ENCODE measurements at regions not wholly inside any gene's neighbourhood (a gene's known extent, or its start where the extent isn't known, plus 50 kb on each side); places are given as distances from the start of the nearest gene placed in this dataset.

DNA sequence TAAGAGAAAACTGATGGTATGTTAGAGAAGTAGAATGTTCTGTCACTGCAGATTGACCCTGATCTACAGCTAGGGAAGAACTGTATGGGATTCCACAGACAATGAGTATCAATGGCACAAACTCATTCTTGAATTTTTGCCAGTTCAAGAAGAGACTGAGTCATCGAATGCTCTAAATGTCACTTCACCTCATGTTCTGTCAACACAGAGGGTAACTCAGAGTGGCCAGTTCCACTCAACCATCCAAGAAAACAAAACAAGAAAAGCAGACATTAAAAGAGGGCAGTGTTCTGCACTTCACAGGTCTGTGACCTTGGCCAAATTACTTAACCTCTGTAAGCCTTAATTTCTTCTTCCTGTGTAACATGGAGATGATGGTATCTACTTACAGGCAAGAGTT lies 132.2 kb upstream of the HMHB1 start:
- no peaks in the 10 kb centered on the region for H3K9me3 ChIP-seq
- no peaks in the 10 kb centered on the region for H3K36me3 ChIP-seq (ENCODE audit: low read depth)
- no peak for DNase-seq
- H3K4me1 ChIP-seq (ENCODE audit: low read depth) = no peaks in the 10 kb centered on the region
- intact Hi-C loops (cut with DNase I, micrococcal nuclease) = loop anchor here in 1 of 2 donors (10.0 kb wide), 1 partner anchor 665 kb away; no protein-coding TSS in a partner anchor
- H3K4me3 ChIP-seq = no peak overlapping the region
- no peak for ATAC-seq
- no peak for TF ChIP-seq CTCF (IDR thresholded peaks at IDR 0.05)

DNA sequence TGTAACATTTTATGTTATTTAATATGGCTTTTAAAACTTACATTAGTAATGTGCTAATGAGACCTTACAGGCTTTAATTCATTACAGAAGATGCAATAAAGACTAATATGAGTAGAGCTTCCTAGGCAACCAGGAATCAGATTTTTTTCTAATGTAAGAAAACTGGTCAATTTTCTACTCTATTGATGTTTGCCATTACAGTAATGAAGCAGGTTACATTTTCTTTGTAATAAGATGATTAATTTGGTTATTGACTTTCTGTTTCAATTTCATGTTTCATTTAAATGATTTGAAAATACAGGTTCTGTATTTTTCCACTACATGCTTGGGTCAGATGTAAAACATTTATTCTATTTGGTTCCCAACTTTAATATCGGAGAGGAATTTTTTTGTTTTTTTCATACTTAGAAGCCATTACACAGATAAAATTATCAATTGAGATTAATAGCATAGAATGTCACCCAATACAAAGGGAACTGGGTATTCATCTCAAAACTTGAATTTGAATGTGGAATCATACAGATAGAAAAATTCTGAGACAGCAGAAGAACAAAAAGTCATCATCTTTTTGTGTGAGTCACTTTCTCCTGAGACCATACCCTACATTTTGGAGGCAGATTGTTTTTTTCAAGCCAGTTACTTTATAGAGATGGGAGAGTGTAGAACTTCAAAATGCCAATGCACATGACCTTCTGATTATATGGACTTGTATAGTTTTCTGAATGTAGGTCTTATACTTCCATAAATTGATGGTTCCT lies 133.6 kb upstream of the HMHB1 start:
- no peak for ATAC-seq

DNA sequence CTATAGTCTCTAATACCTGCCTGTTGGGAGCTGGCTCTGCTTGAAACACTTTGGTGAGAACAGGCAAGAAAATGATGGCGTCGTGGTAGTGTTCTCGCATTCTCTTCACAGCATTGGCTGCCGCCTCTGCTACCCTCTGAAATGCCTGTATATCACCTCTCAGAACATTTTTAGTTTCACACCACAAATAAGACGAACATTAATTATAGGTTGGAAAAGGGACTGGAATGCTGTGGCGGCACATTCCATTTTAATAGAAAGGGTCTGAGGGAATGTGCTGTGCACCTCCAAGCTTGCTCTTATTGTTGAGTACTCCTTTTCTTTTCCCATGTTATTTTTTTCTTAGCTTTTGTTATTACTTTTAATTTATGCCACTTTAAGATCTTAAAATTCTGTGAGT lies 134.6 kb upstream of the HMHB1 start:
- TF ChIP-seq CTCF (IDR thresholded peaks at IDR 0.05) = no peak
- DNase-seq = no peak

More for the DNA sequence above, 133.6 kb upstream of the HMHB1 start:
- no peak overlapping the region for H3K4me3 ChIP-seq
- H3K4me1 ChIP-seq (ENCODE audit: low read depth) = no peaks in the 10 kb centered on the region
- intact Hi-C loops (cut with DNase I, micrococcal nuclease) = no loop called here
- no peaks in the 10 kb centered on the region for H3K9me3 ChIP-seq
- DNase-seq = no peak
- TF ChIP-seq CTCF (IDR thresholded peaks at IDR 0.05) = no peak
- no peaks in the 10 kb centered on the region for H3K36me3 ChIP-seq (ENCODE audit: low read depth)

DNA sequence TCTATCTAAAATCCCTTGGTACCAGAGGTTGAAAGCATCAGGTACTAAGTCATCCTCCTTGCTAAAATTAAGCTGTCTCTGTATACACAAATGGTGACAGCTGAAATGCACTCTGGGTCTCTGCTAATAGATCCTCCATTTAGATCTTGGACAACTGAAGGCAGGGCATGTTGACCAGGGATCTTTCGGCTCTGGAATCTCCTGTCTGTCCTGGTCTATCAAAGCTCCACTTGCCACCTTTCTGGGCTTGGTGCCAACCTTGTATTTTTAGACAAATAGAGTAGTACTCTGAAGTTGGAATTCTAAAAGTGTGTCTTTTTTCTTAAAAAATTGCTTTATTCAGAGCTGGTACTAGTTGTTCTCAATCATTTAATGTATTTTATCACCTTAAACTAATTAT lies 135.2 kb upstream of the HMHB1 start:
- no peak for ATAC-seq
- intact Hi-C loops (cut with DNase I, micrococcal nuclease) = no loop called here

More for the DNA sequence above, 134.6 kb upstream of the HMHB1 start:
- Histone ChIP-seq H3K4me3 (no peak overlapping the region), H3K9me3 (no peaks in the 10 kb centered on the region), H3K36me3 (ENCODE audit: low read depth) (no peaks in the 10 kb centered on the region), H3K4me1 (ENCODE audit: low read depth) (no peaks in the 10 kb centered on the region)
- intact Hi-C loops (cut with DNase I, micrococcal nuclease) = no loop called here
- no peak for ATAC-seq

GRCh38 chr5:143674469-143674786 lies 137.5 kb upstream of the HMHB1 start:
- intact Hi-C loops (cut with DNase I, micrococcal nuclease) = no loop called here
- ATAC-seq (no peak), DNase-seq (no peak)
- TF ChIP-seq CTCF (IDR thresholded peaks at IDR 0.05) = no peak
- no peak overlapping the region for H3K4me3 ChIP-seq
- H3K4me1 ChIP-seq (ENCODE audit: low read depth) = no peaks in the 10 kb centered on the region
- H3K36me3 ChIP-seq (ENCODE audit: low read depth) = no peaks in the 10 kb centered on the region
- no peaks in the 10 kb centered on the region for H3K9me3 ChIP-seq

More for the DNA sequence above, 135.2 kb upstream of the HMHB1 start:
- Histone ChIP-seq H3K9me3 (no peaks in the 10 kb centered on the region), H3K4me3 (no peak overlapping the region), H3K36me3 (ENCODE audit: low read depth) (no peaks in the 10 kb centered on the region), H3K4me1 (ENCODE audit: low read depth) (no peaks in the 10 kb centered on the region)
- no peak for DNase-seq
- no peak for TF ChIP-seq CTCF (IDR thresholded peaks at IDR 0.05)
